ENCODE measurements at regions not wholly inside any gene's neighbourhood (a gene's known extent, or its start where the extent isn't known, plus 50 kb on each side); places are given as distances from the start of the nearest gene placed in this dataset.
"Not testable (repeated sequence)": the region's sequence is repeated elsewhere in the genome, so short reads cannot be mapped to it uniquely, and the experiment has no call there.

GRCh38 chr11:12585861-12586260, 88.4 kb upstream of the TEAD1 start:
- DNase-seq, result no peak

- peak in 1 of 6 experiments; percentile 11 for DNase-seq
Observed at GRCh38 chr11:12587333-12587991, 86.8 kb upstream of the TEAD1 start.

GRCh38 chr11:12591706-12592105, 82.5 kb upstream of the TEAD1 start:
- DNase-seq, result no peak

GRCh38 chr11:12592283-12592682, 81.9 kb upstream of the TEAD1 start:
- DNase-seq, result no peak

- DNase-seq, result not testable (repeated sequence)
Observed at GRCh38 chr11:12595089-12595847, 79.0 kb upstream of the TEAD1 start.

- DNase-seq, result peak in 2 of 6 experiments; percentile 29 to 30
Observed at GRCh38 chr11:12598330-12599256, 75.6 kb upstream of the TEAD1 start.

GRCh38 chr11:12599408-12600143, 74.6 kb upstream of the TEAD1 start:
- DNase-seq, result peak in 2 of 6 experiments; percentile 5 to 11

- DNase-seq, result no peak
Observed at GRCh38 chr11:12600829-12601228, 73.4 kb upstream of the TEAD1 start.

- DNase-seq, result no peak
Observed at GRCh38 chr11:12602421-12602820, 71.8 kb upstream of the TEAD1 start.

GRCh38 chr11:12603143-12604088, 70.8 kb upstream of the TEAD1 start:
- no peak for DNase-seq

- DNase-seq, result no peak
Observed at GRCh38 chr11:12604557-12605153, 69.6 kb upstream of the TEAD1 start.

GRCh38 chr11:12606597-12606996, 67.6 kb upstream of the TEAD1 start:
- no peak for DNase-seq

GRCh38 chr11:12608678-12609077, 65.5 kb upstream of the TEAD1 start:
- DNase-seq, result not testable (repeated sequence)

GRCh38 chr11:12611352-12611751, 62.9 kb upstream of the TEAD1 start:
- DNase-seq, result no peak

GRCh38 chr11:12617632-12618031, 56.6 kb upstream of the TEAD1 start:
- DNase-seq, result no peak

GRCh38 chr11:12618743-12619540, 55.3 kb upstream of the TEAD1 start:
- no peak for DNase-seq

GRCh38 chr11:12623869-12624268, 50.4 kb upstream of the TEAD1 start:
- DNase-seq, result no peak
